Putamen (tissue), 1 donor: ENCODE measurements at regions not wholly inside any gene's neighbourhood (a gene's known extent, or its start where the extent isn't known, plus 50 kb on each side); places are given as distances from the start of the nearest gene placed in this dataset.
A peak's percentile ranks its signal among the peaks of the same experiment; 100 is the strongest.

Source experiments
- DNase-seq: peaks from one replicate; pipeline ENCODE4 v3.0.0-alpha.2; 2016; ENCODE audit warnings: low spot score

GRCh38 chrY:11293392-11293791 is 1407.6 kb upstream of the USP9Y start:
- no peak for DNase-seq

- DNase-seq = peak; percentile 3
Measured at GRCh38 chrY:11334151-11334550, 1366.9 kb upstream of the USP9Y start.
